Astrocyte (in vitro differentiated cells and primary cell): ENCODE measurements at regions not wholly inside any gene's neighbourhood (a gene's known extent, or its start where the extent isn't known, plus 50 kb on each side); places are given as distances from the start of the nearest gene placed in this dataset.

Source experiments
- CTCF ChIP-seq: IDR thresholded peaks from 2 replicates; pipeline ENCODE4 v1.5.1; 2011; ENCODE audit warnings: low read depth, mild to moderate bottlenecking, inconsistent platforms, low read length, moderate library complexity; ENCODE audit not compliant: insufficient read depth
- EZH2 ChIP-seq: IDR thresholded peaks from 2 replicates; pipeline ENCODE4 v1.6.1; 2012; ENCODE audit warnings: mild to moderate bottlenecking, low read length, inconsistent platforms; ENCODE audit not compliant: insufficient read depth

DNA sequence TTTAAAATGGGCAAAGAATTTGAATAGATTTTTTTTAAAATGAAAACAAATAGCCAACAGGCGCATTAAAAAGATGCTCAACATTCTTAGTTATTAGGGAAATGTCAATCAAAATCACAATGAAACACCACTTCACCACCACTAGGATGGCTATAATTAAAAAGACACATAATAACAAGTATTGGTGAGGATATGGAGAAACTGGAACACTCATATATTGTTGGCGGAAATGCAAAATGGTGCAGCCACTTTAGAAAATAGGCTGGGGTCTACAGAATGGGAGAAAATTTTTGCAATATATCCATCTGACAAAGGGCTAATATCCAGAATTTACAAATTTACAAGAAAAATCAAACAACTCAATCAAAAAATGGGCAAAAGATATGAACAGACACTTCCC, 107.8 kb upstream of the FOXD3 start:
- TF ChIP-seq CTCF (no peak), EZH2 (no peak)
